NCI-H2227 (cell line): ENCODE measurements at regions not wholly inside any gene's neighbourhood (a gene's known extent, or its start where the extent isn't known, plus 50 kb on each side); places are given as distances from the start of the nearest gene placed in this dataset.
"Not testable (repeated sequence)": the region's sequence is repeated elsewhere in the genome, so short reads cannot be mapped to it uniquely, and the experiment has no call there.

Source experiments
- DNase-seq: peaks from one replicate; lab custom pipeline; 2025; ENCODE audit not compliant: unreplicated experiment; lab: John Stamatoyannopoulos, UW

DNA sequence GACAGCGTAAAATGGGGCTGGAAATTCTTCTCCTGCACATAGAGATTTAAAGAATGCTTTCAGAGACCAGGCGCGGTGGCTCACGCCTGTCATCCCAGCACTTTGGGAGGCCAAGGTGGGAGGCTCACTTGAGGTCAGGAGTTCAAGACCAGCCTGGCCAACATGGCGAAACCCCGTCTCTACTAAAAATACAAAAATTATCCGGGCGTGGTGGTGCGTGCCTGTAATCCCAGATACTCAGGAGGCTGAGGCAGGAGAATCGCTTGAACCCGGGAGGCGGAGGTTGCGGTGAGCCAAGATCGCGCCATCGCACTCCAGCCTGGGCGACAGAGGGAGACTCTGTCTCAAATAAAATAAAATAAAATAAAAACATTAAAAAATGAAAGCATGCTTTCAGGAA, 107.4 kb downstream of the CRLF2 start:
- not testable (repeated sequence) for DNase-seq

DNA sequence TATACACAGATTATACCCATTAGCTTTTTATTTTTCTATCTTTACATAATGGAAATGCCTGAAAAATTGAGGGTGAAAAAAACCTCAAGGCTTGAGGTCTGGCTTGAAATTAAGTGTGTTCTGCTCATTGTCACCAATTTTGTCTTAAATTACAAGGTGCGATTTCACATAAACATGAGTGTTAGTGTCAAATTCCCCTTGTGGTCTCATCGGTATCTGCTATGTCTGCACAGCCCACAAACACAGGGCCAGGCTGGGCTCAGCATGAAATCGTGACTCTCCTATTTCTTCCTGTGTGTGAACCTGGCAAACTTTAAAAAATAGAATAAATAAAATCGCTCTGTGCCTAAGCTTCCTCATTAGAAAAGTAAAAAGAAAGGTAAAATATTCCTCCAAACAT, 109.1 kb downstream of the CRLF2 start:
- no peak for DNase-seq

DNA sequence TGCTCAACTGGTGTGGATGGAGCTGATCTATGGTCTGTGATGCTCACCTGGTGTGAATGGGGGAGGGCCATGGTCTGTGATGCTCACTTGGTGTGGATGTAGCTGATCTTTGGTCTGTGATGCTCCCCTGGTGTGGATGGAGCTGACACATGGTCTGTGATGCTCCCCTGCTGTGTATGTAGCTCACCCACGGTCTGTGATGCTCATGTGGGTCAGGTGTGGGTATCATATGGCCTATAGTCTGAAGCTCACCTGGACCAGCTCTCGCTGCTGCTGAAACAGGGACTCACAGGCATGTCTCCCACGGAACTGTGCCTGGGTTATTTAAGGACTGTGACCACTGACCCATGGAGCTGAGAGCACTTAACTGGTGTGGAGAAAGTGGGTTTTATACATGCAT, 109.7 kb downstream of the CRLF2 start:
- DNase-seq, result no peak

DNA sequence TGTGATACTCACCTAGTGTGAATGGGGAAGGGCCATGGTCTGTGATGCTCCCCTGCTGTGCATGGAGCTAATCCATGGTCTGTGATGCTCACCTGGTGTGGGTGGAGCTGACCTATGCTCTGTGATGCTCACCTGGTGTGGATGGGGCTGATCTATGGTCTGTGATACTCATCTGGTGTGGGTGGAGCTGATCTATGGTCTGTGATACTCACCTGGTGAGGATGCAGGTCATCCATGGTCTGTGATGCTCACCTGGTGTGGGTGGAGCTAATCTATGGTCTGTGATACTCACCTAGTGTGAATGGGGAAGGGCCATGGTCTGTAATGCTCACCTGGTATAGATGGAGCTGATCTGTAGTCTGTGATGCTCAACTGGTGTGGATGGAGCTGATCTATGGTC, 110.2 kb downstream of the CRLF2 start:
- DNase-seq, result not testable (repeated sequence)

DNA sequence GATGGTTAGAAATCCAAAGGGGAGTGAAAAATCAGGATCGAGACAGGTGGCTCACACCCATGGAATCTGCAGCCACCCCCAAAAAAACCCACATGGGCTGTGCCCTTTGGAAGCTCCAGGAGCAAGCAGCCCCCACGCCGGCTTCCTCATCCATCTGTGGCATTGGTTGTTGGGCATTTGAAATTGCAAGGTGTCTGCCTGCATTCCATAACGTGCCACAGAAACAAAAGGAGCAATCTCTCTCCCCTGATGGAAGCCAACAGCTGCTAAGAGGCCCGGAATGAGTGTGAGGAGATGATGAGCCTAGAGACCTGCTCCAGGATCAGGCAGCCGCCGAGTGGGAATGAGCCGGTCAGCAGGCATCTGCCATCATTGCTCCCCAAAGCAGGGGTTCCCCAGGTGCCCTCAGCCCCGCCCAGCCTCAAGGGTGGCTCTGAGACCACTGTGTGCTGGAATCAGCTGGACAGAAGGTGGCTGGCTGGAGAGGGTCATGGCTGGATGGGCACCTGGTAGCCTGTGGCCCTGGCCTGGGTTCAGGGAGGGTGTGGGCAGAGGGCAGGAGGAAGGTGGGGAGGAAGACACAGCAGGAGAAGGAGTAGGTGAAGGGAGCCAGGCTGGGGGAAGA, 113.2 kb downstream of the CRLF2 start:
- no peak for DNase-seq

DNA sequence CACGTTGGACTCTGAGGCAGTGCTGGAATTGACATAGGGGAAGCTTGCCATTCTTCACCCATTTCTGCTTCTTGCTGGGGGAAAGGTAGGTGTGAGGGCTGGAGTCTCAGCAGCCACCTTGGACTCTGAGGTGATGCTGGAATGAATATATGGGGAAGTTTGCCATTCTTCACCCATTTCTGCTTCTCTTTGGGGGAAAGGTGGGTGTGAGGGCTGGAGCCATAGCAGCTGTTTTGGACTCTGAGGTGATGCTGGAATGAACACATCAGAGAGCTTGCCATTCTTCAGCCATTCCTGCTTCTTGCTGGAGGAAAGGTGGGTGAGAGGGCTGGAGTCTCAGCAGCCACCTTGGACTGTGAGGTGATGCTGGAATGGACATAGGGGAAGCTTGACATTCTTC, 115.1 kb downstream of the CRLF2 start:
- DNase-seq, result no peak

DNA sequence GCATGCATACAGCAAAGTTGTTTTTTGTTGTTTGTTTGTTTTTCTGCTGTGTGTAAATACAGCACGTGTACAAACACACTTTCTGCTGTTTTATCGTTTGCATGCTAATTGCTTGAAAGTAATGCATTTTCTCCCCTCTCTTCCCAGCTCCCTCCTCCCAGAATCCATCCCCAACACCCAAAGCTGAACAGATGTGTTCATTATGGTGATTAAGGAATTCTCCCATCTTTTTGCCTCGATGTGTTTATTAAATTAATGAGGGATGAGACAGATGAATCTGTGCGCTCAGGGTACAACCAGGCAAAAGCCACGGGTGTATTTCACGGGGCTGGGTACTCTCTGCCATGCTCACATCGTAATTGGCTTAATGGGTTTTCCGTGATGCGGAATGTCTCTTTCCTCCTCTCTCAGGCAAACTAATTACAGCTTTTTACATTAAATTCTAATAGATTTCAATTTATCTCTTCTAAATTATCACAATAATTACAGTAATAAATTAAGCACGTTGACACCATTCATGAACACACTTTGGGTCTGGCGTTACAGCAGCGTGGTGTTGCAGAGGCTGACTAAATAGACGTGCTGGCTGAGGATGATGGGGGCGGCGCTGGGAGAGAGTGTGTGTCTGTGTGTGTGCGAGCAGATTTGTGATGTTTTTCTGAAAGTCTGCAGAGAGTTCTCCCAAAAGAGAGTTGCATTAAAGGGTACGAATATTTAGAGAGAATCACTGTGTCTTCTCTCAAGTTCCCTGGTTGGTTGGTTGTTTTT, 117.7 kb downstream of the CRLF2 start:
- no peak for DNase-seq

DNA sequence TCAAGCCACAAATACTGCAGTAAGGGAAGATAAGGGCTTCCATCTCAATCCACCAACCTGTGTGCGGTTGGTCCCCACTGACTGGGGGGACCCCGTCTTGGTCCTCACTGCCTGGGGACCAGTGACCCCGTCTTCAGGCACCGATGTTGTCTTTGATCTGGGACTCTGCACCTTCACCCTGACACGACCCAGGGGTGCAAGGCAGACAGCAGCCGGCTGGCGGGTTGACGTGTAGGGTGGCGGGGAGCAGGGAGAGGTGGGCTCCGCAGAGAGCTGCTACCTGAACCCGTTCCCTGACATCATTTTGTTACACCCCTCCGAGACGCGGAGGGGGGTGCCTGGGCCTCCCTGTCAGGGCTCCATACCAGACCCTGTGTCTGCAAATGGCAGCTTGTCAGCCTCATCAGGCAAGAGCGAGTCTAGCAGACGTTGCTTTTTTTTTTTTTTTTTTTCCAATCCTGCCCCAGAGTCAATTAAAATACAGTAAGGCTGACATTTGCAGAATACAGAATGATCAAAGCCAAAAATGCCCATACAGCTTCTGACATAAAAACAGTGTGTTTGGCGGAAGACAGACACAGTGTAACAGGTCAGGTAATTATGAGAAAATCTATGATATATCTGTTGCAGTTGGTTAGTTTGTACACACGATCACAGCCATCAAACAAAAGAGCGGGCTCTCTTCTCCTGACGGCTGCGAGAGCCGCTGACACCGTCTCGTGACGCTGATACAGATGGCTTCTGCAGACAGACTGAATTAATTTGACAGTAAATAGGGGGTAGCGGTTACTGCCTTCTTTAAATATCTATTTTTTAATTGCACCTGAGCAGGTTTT, 118.6 kb downstream of the CRLF2 start:
- no peak for DNase-seq

DNA sequence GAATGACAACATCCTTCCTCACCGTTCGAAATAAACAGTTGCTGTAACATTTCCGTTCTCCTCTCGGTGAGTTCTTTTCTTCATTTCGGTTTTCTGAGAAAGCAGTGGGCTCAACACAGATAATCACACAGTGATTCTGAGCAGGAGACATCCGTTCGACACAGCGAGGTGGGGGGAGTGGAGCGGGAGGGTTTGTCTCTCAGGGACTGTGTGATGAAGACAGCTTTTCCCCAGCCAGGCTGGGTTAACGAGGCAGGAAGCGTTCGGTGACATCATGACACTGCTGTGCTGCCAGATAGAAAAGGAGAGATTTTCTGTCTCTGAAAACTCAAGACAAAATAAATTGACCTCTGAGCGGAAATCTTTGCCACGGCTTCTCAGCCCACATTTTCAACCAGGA, 119.3 kb downstream of the CRLF2 start:
- no peak for DNase-seq

DNA sequence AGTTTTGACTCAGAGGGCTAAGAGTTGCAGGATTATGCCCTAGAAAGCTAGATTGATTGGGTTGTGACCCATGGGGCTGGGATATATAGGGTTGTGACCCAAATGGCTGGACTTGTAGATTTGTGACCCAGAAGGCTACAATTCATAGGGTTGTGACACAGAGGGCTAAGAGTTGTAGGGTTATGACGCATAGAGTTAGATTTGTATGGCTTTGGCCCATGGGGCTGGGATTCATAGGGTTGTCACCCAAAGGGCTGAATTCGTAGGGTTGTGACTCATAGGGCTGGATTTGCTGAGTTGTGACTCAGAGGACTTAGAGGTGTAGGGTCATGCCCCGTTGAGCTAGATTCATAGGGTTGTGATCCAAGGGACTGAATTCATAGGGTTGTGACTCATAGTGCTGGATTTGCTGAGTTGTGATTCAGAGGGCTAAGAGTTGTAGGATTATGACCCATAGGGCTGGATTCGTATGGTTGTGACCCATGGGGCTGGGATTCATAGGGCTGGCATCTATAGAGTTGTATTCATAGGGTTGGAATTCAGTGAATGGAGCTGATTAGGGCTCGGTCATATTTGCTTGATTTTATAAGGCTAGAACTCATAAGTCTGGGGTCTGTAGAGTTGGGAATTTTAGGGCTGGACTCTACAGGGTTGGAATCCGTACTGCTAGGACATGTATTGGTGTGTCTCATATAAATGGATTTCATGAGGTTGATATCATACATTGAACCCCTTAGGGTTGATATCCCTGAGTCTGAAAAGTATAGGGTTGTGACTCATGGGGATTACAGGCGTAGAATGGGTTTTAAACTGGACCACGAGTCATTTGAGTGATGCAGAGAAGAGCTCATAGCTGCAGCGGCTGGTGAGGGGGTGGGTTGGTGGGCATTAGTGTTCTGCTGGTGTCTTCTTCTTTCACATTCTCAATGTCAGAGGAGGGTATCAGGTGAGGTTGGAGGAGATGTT, 125.7 kb downstream of the CRLF2 start:
- no peak for DNase-seq

DNA sequence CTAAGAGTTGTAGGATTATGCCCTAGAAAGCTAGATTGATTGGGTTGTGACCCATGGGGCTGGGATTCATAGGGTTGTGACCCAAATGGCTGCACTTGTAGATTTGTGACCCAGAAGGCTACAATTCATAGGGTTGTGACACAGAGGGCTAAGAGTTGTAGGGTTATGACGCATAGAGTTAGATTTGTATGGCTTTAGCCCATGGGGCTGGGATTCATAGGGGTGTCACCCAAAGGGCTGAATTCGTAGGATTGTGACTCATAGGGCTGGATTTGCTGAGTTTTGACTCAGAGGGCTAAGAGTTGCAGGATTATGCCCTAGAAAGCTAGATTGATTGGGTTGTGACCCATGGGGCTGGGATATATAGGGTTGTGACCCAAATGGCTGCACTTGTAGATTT, 126.6 kb downstream of the CRLF2 start:
- not testable (repeated sequence) for DNase-seq

DNA sequence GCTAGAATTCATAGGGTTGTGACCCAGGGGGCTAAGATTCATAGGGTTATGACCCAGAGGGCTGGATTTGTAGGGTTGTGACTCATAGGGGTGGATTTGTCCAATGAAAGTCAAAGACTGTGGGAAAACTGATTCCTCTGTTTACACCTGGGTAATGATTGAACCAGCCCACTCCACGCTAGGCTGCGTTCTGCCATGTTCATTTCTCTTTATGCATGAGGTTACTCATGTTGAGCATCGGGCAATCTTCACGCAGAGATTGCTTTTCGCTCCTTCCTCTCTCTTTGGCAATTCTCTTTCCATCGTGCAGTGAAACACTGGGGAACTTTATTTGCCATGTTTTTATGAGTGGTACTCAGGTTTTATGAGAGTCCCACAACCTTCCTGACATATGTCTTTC, 127.8 kb downstream of the CRLF2 start:
- DNase-seq, result no peak

DNA sequence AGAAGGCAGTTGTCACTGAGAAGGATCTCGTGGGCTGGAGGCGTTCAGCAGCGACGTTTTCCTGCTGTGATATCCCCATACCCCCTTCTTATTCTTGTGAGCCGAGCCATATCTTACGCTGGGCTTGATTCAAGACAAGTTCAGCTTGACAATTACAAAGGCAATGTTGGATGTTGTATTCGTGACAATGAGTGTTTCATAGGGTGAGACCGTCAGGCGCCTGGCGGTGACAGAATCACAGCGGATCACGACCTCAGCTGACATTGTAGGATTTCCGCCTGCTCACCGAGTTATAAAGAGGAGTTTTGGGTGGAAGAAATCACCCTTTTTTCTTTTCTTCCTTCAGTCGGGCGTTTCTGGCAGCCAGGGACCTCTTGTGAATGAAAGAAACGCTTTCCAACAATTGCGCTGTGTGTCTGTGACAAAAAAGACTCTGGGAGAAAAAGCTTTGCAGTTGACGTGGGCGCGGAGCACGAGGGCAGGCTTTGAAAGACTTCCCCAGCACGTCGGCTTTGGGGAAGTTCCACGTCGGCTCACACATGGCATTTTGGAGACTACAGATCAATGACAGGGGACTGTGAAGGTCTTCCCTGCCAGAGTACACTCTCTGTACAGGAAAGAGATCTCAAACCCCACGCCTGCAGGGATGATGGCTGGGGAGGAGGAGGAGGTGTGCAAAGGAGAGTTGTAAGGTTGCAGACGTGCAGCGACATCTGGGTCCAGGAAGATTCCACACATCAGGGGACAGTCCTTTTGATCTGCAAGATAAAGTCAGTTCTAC, 135.4 kb downstream of the CRLF2 start:
- DNase-seq, result no peak

DNA sequence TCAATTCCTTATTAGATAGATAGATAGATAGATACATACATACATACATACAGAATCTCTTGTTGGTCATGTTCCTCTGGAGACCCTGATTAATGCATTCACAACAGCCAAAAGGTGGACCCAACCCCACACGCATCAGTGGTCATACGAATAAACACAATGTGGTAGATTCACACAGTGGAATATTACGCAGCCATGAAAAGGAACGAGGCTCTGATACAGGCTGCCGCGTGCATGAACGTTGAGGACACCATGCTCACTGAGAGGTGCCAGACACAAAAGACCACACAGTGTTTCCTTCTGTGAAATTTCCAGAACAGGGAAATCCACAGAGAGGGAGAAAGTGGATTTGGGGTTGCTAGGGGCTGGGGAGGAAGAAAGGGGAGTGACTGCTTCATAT, 136.7 kb downstream of the CRLF2 start:
- DNase-seq, result no peak

DNA sequence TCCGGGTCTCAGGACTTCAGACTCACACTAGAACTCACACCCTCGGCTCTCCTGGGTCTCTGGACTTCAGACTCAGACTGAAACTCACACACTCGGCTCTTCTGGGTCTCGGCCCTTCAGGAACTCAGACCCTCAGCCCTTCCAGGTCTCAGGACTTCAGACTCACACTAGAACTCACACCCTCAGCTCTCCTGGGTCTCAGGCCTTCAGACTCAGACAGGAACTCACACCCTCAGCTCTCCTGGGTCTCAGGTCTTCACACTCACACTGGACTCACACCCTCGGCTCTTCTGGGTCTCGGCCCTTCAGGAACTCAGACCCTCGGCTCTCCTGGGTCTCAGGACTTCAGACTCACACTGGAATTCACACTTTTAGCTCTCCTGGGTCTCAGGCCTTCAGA, 137.3 kb downstream of the CRLF2 start:
- DNase-seq, result no peak

DNA sequence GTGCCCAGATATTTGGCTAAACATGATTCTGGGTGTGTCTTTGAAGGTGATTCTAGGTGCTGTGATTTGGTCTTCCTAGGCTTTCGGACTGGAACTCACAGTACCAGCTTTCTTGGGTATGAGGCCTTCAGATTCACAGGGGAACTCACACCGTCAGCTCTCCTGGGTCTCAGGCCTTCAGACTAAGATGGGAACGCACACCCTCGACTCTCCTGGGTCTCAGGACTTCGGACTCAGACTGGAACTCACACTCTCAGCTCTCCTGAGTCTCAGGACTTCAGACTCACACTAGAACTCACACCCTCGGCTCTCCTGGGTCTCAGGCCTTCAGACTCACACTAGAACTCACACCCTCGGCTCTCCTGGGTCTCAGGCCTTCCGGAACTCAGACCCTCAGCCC, 137.7 kb downstream of the CRLF2 start:
- no peak for DNase-seq

DNA sequence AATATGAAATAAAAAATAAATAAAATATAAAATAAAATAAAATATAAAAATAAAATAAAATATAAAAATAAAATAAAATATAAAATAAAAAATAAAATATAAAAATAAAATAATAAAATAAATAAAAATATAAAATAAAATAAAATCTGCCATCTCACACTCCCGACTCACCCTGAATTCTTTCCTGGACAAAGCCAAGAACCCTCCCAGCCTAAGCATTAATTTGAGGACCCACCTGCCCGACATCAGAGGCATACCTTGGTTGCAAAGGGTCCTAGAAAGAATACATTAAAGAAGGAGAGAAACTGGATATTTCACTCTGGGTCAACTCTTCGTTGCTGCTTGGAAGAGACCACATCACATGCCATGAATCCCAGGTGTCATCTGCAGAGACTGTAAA, 138.3 kb downstream of the CRLF2 start:
- no peak for DNase-seq

DNA sequence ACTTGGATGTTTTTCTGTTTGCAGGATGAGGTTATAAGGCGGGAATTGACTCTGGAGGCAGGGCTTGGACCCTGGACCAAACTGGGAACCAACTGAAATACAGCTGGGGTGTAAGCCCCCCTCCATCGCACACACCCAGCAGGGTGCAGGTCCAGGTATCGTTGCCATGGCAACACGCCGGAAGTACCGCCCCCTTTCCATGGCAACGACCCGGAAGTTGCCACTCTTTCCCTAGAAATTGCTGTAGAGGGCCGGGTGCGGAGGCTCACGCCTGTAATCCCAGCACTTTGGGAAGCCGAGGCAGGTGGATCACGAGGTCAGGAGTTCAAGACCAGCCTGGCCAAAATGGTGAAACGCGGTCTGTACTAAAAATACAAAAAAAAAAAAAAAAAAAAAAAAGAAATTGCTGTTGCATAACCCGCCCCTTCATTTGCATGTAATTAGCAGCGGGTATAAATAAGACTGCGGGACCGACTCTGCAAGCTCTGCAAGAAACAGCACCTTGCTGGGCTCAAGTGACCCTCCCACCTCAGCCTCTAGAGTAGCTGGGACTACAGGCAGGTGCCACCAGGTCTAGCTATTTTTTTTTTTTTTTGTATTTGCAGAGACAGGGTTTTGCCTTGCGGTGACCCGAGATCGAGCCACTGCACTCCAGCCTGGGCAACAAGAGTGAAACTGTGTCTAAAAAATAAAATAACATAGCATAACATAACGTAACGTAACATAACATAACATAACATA, 139.6 kb downstream of the CRLF2 start:
- no peak for DNase-seq

DNA sequence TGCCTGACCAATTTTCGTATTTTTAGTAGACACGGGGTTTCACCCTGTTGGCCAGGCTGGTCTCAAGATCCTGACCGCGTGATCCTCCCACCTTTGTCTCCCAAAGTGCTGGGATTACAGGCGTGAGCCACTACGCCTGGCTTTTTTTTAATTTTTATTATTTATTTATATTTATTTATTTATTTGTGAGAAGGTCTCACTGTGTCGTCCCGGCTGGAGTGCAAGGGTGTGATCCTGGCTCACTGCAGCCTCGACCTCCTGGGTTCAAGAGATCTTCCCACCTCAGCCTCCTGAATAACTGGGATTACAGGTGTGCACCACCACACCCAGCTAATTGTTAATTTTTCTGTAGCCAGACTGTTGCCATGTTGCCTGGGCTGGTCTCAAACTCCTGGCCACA, 141.1 kb downstream of the CRLF2 start:
- no peak for DNase-seq
